Activated naive CD4-positive, alpha-beta T cell treated with anti-CD3 and anti-CD28 coated beads, Interleukin-2, amount 10 ng/mL, durations not matched to agents 7 days and 5 days (primary cell): ENCODE measurements at regions not wholly inside any gene's neighbourhood (a gene's known extent, or its start where the extent isn't known, plus 50 kb on each side); places are given as distances from the start of the nearest gene placed in this dataset.

Experiments used
- CTCF ChIA-PET: fragments of 350-600 bp; sonication (Branson Sonifier 250); formaldehyde crosslinking; loops from one replicate; lab custom pipeline; 2021; ENCODE audit warnings: antibody characterized with exemption; lab: Charles Lee
- DNase-seq: peaks from one replicate; pipeline ENCODE4 v3.0.0-alpha.2; 2020
- H3K27ac Mint-ChIP-seq: one replicate; pipeline ENCODE4 v1.8.0; 2021; ENCODE audit warnings: mild to moderate bottlenecking, moderate library complexity, mixed read lengths
- H3K27me3 Mint-ChIP-seq: one replicate; pipeline ENCODE4 v1.8.0; 2021; ENCODE audit warnings: mild to moderate bottlenecking, mixed read lengths
- H3K36me3 Mint-ChIP-seq: one replicate; pipeline ENCODE4 v1.8.0; 2021; ENCODE audit warnings: mixed read lengths
- H3K4me1 Mint-ChIP-seq: one replicate; pipeline ENCODE4 v1.8.0; 2021; ENCODE audit warnings: mixed read lengths
- H3K4me3 Mint-ChIP-seq: one replicate; pipeline ENCODE4 v1.8.0; 2021; ENCODE audit warnings: mild to moderate bottlenecking, moderate library complexity, mixed read lengths
- H3K9me3 Mint-ChIP-seq: one replicate; pipeline ENCODE4 v1.8.0; 2021; ENCODE audit warnings: mixed read lengths

DNA sequence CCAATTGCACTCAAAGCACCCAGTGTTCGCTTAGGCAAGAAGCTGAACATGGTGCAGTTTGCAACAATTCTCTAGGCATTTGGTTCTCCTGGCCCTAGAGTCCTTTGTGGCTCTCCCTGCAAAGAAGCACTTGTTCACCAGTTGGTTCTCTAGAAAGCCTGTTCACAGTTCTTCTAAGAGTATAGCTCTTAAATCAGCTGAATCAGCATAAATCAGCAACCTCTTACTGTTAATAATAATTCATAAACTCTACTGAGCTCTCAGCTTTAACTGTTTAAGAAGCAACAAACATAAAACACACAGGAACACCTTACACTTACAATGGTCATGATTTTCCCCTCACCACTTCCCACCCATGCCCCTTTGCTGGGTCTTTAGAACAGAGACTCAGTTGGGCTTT is 56.8 kb upstream of the PPP2R3A start:
- no peak overlapping the region for H3K27ac Mint-ChIP-seq
- DNase-seq: no peak
- CTCF ChIA-PET: no interaction called here
- no peaks in the 10 kb centered on the region for H3K4me1 Mint-ChIP-seq
- no peaks in the 10 kb centered on the region for H3K9me3 Mint-ChIP-seq
- H3K27me3 Mint-ChIP-seq: no peaks in the 10 kb centered on the region
- no peaks in the 10 kb centered on the region for H3K36me3 Mint-ChIP-seq
- no peak overlapping the region for H3K4me3 Mint-ChIP-seq

DNA sequence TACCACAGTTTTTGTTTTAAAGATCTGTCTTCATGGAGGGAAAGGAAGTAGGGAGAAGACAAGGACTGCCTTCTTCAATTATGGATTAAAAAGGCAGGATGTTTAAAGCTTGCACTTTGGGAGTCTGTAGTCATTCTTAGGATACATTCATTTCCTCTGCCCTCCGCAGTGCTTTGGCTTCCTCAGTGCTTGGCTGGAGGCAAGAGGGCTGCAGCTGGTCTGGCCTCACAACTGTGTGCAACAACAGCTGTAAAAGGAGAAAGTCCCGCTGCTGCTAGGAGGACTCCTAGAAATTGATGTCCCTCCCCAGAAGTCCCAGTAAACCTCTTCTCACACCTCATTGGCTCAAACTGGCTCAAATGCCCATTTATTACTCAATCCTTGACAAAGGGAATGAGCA is 54.4 kb upstream of the PPP2R3A start:
- no peak for DNase-seq
- Mint-ChIP-seq H3K27me3 (no peaks in the 10 kb centered on the region), H3K4me3 (no peak overlapping the region), H3K27ac (no peak overlapping the region), H3K4me1 (no peaks in the 10 kb centered on the region), H3K36me3 (no peaks in the 10 kb centered on the region), H3K9me3 (no peaks in the 10 kb centered on the region)
- CTCF ChIA-PET: no interaction called here

DNA sequence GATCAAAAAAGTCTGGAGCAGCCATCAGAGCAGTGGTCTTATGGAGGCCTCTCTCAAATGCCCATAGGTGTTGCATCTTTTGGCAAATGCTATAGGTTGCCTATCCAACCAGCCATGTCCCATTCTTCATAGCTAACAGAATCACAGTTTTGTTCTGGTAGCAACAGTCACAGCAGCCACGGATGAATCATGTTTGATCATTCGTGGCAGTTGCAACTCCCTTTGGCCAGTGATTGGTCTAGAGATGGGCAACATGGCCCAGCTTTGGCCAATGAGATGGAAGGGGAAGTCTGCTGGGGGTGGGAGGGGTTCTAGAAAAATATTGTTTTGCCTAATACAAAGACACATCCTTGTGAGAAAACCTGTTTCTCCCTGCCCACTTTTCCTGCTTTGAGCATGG is 50.3 kb upstream of the PPP2R3A start:
- CTCF ChIA-PET: no interaction called here
- H3K4me1 Mint-ChIP-seq: no peaks in the 10 kb centered on the region
- no peak for DNase-seq
- peaks cover 5% of the 10 kb centered on the region for H3K27me3 Mint-ChIP-seq
- no peak overlapping the region for H3K4me3 Mint-ChIP-seq
- H3K27ac Mint-ChIP-seq: no peak overlapping the region
- H3K36me3 Mint-ChIP-seq: no peaks in the 10 kb centered on the region
- no peaks in the 10 kb centered on the region for H3K9me3 Mint-ChIP-seq
